ENCODE measurements at regions not wholly inside any gene's neighbourhood (a gene's known extent, or its start where the extent isn't known, plus 50 kb on each side); places are given as distances from the start of the nearest gene placed in this dataset.

GRCh38 chrX:22325096-22325495 lies 52.4 kb downstream of the CBLL2 start:
- DNase-seq (ENCODE audit: low read depth in 4 of 4, low spot score in 1 of 4) = no peak

- DNase-seq (ENCODE audit: low read depth in 4 of 4, low spot score in 1 of 4) = no peak
These were observed 57.1 kb downstream of the CBLL2 start for GRCh38 chrX:22329783-22330182.

GRCh38 chrX:22338740-22339139 lies 66.0 kb downstream of the CBLL2 start:
- DNase-seq (ENCODE audit: low read depth in 4 of 4, low spot score in 1 of 4) = no peak

GRCh38 chrX:22339459-22339858 lies 66.7 kb downstream of the CBLL2 start:
- no peak for DNase-seq (ENCODE audit: low read depth in 4 of 4, low spot score in 1 of 4)

- DNase-seq (ENCODE audit: low read depth in 4 of 4, low spot score in 1 of 4) = no peak
These were observed 67.4 kb downstream of the CBLL2 start for GRCh38 chrX:22340022-22340616.

GRCh38 chrX:22343192-22343591 lies 70.5 kb downstream of the CBLL2 start:
- no peak for DNase-seq (ENCODE audit: low read depth in 4 of 4, low spot score in 1 of 4)

GRCh38 chrX:22345884-22346283 lies 73.2 kb downstream of the CBLL2 start:
- DNase-seq (ENCODE audit: low read depth in 4 of 4, low spot score in 1 of 4) = no peak

- DNase-seq (ENCODE audit: low read depth in 4 of 4, low spot score in 1 of 4) = no peak
These were observed 74.8 kb downstream of the CBLL2 start for GRCh38 chrX:22347491-22347890.

- DNase-seq (ENCODE audit: low read depth in 4 of 4, low spot score in 1 of 4) = no peak
These were observed 76.4 kb downstream of the CBLL2 start for GRCh38 chrX:22349116-22349515.

GRCh38 chrX:22351076-22351475 lies 78.4 kb downstream of the CBLL2 start:
- DNase-seq (ENCODE audit: low read depth in 4 of 4, low spot score in 1 of 4) = no peak

- DNase-seq (ENCODE audit: low read depth in 4 of 4, low spot score in 1 of 4) = no peak
These were observed 79.3 kb downstream of the CBLL2 start for GRCh38 chrX:22351966-22352365.

- no peak for DNase-seq (ENCODE audit: low read depth in 4 of 4, low spot score in 1 of 4)
These were observed 84.9 kb downstream of the CBLL2 start for GRCh38 chrX:22357621-22358020.

- DNase-seq (ENCODE audit: low read depth in 4 of 4, low spot score in 1 of 4) = no peak
These were observed 87.4 kb downstream of the CBLL2 start for GRCh38 chrX:22360129-22360528.

GRCh38 chrX:22365460-22365859 lies 92.7 kb downstream of the CBLL2 start:
- no peak for DNase-seq (ENCODE audit: low read depth in 4 of 4, low spot score in 1 of 4)

GRCh38 chrX:22366166-22366702 lies 93.5 kb downstream of the CBLL2 start:
- no peak for DNase-seq (ENCODE audit: low read depth in 4 of 4, low spot score in 1 of 4)

GRCh38 chrX:22366906-22367305 lies 94.2 kb downstream of the CBLL2 start:
- DNase-seq (ENCODE audit: low read depth in 4 of 4, low spot score in 1 of 4) = no peak

- no peak for DNase-seq (ENCODE audit: low read depth in 4 of 4, low spot score in 1 of 4)
These were observed 100.4 kb downstream of the CBLL2 start for GRCh38 chrX:22373094-22373493.

- DNase-seq (ENCODE audit: low read depth in 4 of 4, low spot score in 1 of 4) = no peak
These were observed 101.1 kb downstream of the CBLL2 start for GRCh38 chrX:22373766-22374165.

GRCh38 chrX:22376369-22376768 lies 103.7 kb downstream of the CBLL2 start:
- no peak for DNase-seq (ENCODE audit: low read depth in 4 of 4, low spot score in 1 of 4)

- DNase-seq (ENCODE audit: low read depth in 4 of 4, low spot score in 1 of 4) = no peak
These were observed 105.6 kb downstream of the CBLL2 start for GRCh38 chrX:22378296-22378695.

- no peak for DNase-seq (ENCODE audit: low read depth in 4 of 4, low spot score in 1 of 4)
These were observed 111.3 kb downstream of the CBLL2 start for GRCh38 chrX:22383988-22384387.

GRCh38 chrX:22389556-22390179 lies 117.0 kb downstream of the CBLL2 start:
- no peak for DNase-seq (ENCODE audit: low read depth in 4 of 4, low spot score in 1 of 4)
